Kidney capillary endothelial cell (primary cell): ENCODE measurements at regions not wholly inside any gene's neighbourhood (a gene's known extent, or its start where the extent isn't known, plus 50 kb on each side); places are given as distances from the start of the nearest gene placed in this dataset.
"Not testable (repeated sequence)": the region's sequence is repeated elsewhere in the genome, so short reads cannot be mapped to it uniquely, and the experiment has no call there.

ENCODE experiments used
- DNase-seq: peaks from one replicate; pipeline ENCODE4 v3.0.0-alpha.2; 2018; ENCODE audit warnings: low spot score

GRCh38 chr1:157288996-157289395 is 150.8 kb upstream of the ETV3 start:
- no peak for DNase-seq

GRCh38 chr1:157288492-157288891 is 150.3 kb upstream of the ETV3 start:
- no peak for DNase-seq

GRCh38 chr1:157288006-157288405 is 149.8 kb upstream of the ETV3 start:
- no peak for DNase-seq

- DNase-seq = no peak
These were observed 149.3 kb upstream of the ETV3 start for GRCh38 chr1:157287462-157287861.

GRCh38 chr1:157286646-157287420 is 148.6 kb upstream of the ETV3 start:
- no peak for DNase-seq

- DNase-seq = no peak
These were observed 147.9 kb upstream of the ETV3 start for GRCh38 chr1:157286096-157286495.

- DNase-seq = no peak
These were observed 146.3 kb upstream of the ETV3 start for GRCh38 chr1:157284451-157284850.

GRCh38 chr1:157279802-157280140 is 141.6 kb upstream of the ETV3 start:
- no peak for DNase-seq

- no peak for DNase-seq
These were observed 141.1 kb upstream of the ETV3 start for GRCh38 chr1:157279138-157279801.

- no peak for DNase-seq
These were observed 140.4 kb upstream of the ETV3 start for GRCh38 chr1:157278383-157279137.

GRCh38 chr1:157277913-157278312 is 139.7 kb upstream of the ETV3 start:
- DNase-seq = no peak

- DNase-seq = no peak
These were observed 139.1 kb upstream of the ETV3 start for GRCh38 chr1:157277281-157277680.

GRCh38 chr1:157274698-157275534 is 136.7 kb upstream of the ETV3 start:
- DNase-seq = no peak

- no peak for DNase-seq
These were observed 134.7 kb upstream of the ETV3 start for GRCh38 chr1:157272729-157273524.

GRCh38 chr1:157272264-157272663 is 134.1 kb upstream of the ETV3 start:
- no peak for DNase-seq

- DNase-seq = no peak
These were observed 132.6 kb upstream of the ETV3 start for GRCh38 chr1:157270705-157271274.

GRCh38 chr1:157269656-157270375 is 131.6 kb upstream of the ETV3 start:
- DNase-seq = no peak

- DNase-seq = no peak
These were observed 124.7 kb upstream of the ETV3 start for GRCh38 chr1:157262891-157263290.

- no peak for DNase-seq
These were observed 124.2 kb upstream of the ETV3 start for GRCh38 chr1:157262422-157262821.

- not testable (repeated sequence) for DNase-seq
These were observed 117.7 kb upstream of the ETV3 start for GRCh38 chr1:157255891-157256290.
